ENCODE measurements at regions not wholly inside any gene's neighbourhood (a gene's known extent, or its start where the extent isn't known, plus 50 kb on each side); places are given as distances from the start of the nearest gene placed in this dataset.
"Not testable (repeated sequence)": the region's sequence is repeated elsewhere in the genome, so short reads cannot be mapped to it uniquely, and the experiment has no call there.

GRCh38 chr10:109264004-109264403 is 659.3 kb downstream of the XPNPEP1 start:
- no peak for DNase-seq

GRCh38 chr10:109261231-109261630 is 662.1 kb downstream of the XPNPEP1 start:
- DNase-seq: no peak

GRCh38 chr10:109259293-109259692 is 664.0 kb downstream of the XPNPEP1 start:
- DNase-seq: no peak

GRCh38 chr10:109253306-109253705 is 670.0 kb downstream of the XPNPEP1 start:
- DNase-seq: no peak

- no peak for DNase-seq
Observed at GRCh38 chr10:109250152-109250551, 673.2 kb downstream of the XPNPEP1 start.

- no peak for DNase-seq
Observed at GRCh38 chr10:109247814-109248213, 675.5 kb downstream of the XPNPEP1 start.

DNA sequence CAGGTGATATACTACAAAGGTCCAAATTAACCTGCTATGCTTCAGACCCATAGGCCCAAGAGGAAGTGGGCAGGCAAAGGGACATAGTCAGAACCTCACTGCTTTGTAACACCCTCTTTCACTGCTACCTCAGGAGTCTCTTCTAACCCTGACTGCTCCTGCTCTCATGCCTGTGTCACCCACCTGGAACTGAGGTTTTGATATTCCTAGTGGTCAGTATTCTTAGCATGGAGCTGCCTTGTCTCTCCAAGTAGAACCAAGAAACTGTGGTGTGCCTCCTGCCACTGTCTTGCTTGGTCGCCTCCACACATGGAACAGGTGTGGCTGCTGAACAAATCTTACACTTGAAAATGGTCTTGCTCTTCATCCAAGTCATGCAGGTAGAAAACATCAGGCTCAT is 677.5 kb downstream of the XPNPEP1 start:
- DNase-seq: no peak

DNA sequence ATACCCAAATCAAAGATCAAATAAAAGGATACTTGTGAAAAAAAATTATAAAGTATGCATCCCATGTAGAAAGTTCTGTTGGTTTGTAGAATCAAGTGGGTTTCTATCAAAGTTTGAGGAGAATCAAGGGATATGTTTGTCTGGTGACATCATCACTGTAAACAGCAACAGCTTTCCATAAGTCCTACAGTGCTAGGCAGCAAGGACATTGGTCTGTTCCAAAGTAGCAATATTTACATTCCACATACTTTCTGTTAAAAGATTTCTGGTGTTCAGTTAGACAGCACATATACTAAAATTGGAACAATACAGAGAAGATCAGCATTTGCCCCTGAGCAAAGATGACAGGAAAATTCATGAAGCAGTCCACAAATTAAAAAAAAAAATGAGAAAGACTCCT is 683.9 kb downstream of the XPNPEP1 start:
- DNase-seq: no peak

DNA sequence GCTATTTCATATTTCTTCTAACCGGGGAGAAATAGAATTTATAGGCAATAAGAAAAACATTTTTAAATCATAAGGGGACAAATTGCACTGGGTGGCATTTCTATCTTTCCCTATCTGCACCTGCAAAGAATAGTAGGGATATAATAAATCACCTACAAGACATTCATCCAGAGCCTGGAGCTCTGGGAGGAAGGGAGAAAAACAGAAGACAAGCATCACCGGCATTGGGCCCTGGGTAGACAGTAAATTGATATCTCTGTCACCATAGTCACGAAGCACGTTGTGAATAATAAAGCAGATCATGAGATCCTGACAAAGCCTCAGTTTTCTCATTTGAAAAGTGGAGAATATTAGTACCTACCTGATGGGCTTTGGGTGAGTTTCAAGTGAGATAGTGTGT is 685.6 kb downstream of the XPNPEP1 start:
- no peak for DNase-seq

GRCh38 chr10:109237050-109237449 is 686.3 kb downstream of the XPNPEP1 start:
- DNase-seq: no peak

DNA sequence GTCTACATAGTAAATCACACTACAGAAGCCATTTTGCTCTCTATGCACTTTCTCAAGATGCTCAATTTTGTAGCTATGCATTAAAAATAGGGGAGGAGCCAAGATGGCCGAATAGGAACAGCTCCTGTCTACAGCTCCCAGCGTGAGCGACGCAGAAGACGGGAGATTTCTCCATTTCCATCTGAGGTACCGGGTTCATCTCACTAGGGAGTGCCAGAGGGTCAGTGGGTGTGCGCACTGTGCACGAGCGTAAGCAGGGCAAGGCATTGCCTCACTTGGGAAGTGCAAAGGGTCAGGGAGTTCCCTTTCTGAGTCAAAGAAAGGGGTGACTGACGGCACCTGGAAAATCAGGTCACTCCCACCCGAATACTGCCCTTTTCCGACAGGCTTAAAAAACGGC is 699.8 kb downstream of the XPNPEP1 start:
- DNase-seq: not testable (repeated sequence)

DNA sequence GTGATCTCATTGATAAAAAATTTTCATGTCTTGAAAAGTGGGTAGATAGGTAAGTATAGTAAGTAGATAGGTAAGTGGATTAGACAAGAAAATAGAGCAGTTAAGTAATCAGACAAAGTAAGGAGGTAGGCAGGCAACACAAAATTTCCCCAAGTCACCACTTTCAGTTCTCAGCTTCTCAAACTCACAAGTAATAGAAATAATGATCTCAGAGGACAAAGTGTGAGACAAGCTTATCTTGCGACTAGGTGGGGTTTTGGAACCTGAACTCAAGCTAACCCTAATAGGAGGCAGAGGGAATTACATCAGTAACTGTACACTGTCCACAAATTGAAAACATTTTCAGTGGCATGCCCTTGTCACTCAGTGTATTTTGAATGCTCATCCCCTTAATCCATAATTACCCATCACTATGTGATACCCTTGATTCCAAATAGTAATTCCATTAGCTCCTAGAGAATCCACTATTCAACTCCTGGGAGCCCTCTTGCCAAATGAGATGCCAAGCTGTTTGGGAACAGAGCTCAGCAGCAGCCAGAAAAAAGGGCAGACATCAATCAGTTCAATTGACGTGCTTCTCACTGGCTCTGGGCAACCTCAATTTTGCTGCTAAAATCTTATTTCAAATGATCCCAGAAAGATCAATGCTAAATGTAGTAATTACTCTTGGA is 703.2 kb downstream of the XPNPEP1 start:
- DNase-seq: no peak

- no peak for DNase-seq
Observed at GRCh38 chr10:109218207-109218606, 705.1 kb downstream of the XPNPEP1 start.

DNA sequence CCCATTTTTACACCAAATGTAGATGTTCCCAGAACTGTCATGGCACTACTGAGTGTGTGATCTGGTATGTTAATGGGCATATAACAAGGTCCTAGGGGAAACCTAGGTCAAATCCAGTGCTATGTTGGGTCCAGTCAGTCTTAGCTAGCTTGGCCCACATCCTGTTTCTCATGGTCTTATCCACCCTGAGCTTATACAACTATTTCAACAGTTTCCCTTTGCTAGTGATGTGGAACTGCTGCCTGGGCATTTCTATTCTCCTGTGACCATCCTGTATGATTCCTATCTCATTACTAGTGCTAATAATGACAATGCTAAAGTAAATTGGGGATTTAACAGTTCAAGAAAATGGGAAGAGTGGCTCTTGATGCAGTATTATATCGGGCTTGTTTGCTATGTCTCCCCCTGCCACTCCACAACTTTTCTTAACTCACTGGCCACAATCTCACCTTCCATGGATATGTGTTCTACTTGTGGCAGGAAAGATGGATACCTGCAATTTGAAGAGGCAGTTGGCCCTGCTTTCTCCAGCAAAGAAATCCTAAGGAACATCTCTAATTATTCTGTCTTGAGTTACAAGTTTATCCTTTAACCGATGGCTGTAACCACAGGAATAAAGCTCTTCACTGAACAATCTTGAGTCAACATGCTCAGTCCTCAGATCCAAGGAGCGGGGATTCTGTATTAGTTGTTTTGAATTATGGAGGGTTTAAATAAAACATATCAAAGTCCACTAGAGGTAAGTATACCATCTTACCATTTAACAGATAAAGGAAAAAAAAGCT is 707.8 kb downstream of the XPNPEP1 start:
- DNase-seq: no peak

DNA sequence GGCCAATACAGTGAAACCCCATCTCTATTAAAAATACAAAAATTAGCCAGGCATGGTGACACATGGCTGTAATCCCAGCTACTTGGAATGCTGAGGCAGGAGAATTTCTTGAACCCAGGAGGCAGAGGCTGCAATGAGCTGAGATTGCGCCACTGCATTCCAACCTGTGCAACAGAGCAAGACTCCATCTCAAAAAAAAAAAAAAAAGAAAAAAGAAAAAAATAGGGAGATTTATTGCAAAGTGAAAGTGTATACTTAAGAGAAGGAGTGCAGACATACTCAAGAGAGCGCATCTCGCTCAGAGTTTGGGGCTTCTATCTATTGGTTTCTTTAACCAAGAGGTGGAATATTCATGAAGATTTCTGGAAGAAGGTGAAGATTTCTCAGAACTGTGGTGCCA is 708.4 kb downstream of the XPNPEP1 start:
- DNase-seq: not testable (repeated sequence)

DNA sequence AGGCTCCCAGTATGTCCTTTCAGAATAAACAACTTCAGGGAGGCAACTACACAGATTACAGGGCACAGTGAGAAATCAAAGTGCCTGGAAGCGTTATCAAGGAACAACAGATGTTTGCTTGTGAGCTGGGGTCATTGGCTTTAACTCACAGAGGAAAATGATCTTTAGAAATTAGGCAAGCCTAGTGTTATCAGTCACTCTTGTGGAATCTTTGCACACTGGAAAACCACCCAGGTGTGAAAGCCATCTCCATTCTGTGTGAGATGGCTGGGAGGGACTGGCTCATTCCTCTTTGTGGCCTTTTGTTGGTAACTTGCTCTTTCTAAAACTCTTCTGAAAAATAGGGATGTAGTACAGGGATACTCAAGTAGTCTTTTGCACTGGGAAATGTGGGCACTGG is 716.0 kb downstream of the XPNPEP1 start:
- no peak for DNase-seq

GRCh38 chr10:109205929-109206585 is 717.3 kb downstream of the XPNPEP1 start:
- no peak for DNase-seq

GRCh38 chr10:109203646-109204353 is 719.5 kb downstream of the XPNPEP1 start:
- no peak for DNase-seq

- no peak for DNase-seq
Observed at GRCh38 chr10:109202111-109202510, 721.2 kb downstream of the XPNPEP1 start.

DNA sequence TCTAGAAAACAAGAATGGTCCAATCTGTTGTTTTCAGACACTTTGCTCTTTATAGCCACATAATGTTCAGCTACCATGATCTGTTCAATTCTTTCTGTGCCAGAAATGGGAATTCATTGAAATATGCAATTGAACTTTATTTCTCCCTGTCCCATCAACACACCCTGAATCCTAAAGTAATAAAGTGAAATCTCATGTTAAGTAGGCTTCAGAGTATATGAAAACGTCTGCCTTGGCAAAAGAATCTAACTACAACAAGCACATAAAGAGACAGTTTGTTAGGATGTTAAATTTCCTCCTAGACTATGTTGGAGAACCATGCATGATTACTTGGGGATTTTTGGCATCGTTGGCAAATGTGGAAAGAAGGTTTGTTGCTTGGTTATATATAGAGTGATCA is 722.7 kb downstream of the XPNPEP1 start:
- no peak for DNase-seq

- DNase-seq: no peak
Observed at GRCh38 chr10:109191823-109192222, 731.5 kb downstream of the XPNPEP1 start.

DNA sequence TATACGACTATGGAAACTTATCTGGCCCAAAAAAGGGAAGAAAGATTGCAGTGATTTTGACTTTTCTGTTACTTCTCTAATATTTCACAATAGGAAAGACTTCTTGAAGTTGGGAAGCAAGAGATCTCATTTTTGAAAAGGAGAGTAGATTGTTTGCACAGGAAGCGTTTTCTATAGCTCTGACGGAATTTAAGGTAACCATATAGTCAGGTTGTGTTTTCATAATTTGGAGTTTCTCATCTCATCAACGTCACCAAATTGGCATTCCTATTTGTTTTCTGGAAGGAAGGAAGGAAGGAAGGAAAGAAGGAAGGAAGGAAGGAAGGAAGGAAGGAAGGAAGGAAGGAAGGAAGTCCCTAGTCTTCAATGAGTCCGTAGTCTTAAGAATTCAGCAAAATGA is 732.0 kb downstream of the XPNPEP1 start:
- DNase-seq: no peak

GRCh38 chr10:109187677-109188076 is 735.6 kb downstream of the XPNPEP1 start:
- no peak for DNase-seq

Data from hematopoietic multipotent progenitor cell treated with erythropoietin and hydrocortisone succinate and interleukin-3 and kit ligand, for 6 days (in vitro differentiated cells).